ENCODE measurements at regions not wholly inside any gene's neighbourhood (a gene's known extent, or its start where the extent isn't known, plus 50 kb on each side); places are given as distances from the start of the nearest gene placed in this dataset.

DNA sequence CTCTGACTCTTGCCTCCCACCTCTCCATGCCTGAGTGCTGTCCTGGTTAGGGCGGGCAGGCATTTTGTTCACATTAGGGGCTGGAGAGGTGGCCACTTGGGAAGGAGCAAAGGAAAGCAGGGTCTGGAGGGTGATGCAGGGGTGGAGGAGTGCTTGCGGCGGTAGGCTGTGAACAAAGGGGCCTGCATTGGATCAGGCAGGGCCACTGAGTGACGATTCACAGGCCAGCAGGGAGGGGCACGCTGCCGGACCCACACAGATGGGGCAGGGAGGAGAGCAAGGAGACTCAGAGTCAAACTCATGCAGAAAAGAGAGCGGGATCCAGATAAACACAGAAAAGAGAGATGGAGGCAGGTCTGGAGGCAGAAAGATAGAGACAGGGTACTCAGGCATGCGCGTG, 58.4 kb upstream of the TBX3 start:
- TF ChIP-seq CTCF (IDR thresholded peaks at IDR 0.05; ENCODE audit: poor library complexity, severe bottlenecking) (no peak), POLR2AphosphoS5 (IDR thresholded peaks at IDR 0.05) (no peak), MXI1 (conservative IDR thresholded peaks at IDR 0.05; ENCODE audit: poor library complexity, severe bottlenecking) (no peak)
